Common myeloid progenitor, CD34-positive (primary cell): ENCODE measurements at regions not wholly inside any gene's neighbourhood (a gene's known extent, or its start where the extent isn't known, plus 50 kb on each side); places are given as distances from the start of the nearest gene placed in this dataset.

Experiments used
- CTCF ChIA-PET: fragments of 350-600 bp; sonication (Branson Sonifier 250); formaldehyde crosslinking; loops from one replicate; lab custom pipeline; 2021; ENCODE audit warnings: antibody characterized with exemption; lab: Charles Lee
- POLR2A ChIA-PET: fragments of 350-600 bp; sonication (Branson Sonifier 250); formaldehyde crosslinking; loops from one replicate; lab custom pipeline; 2021; ENCODE audit warnings: antibody characterized with exemption; lab: Charles Lee
- DNase-seq, 3 donors: peaks; one replicate each; pipeline versions ENCODE4 v3.0.0 to v3.0.0-alpha.2; 2013
- H3K27ac ChIP-seq, 2 experiments: 1 replicate in 1 of 2; 2 replicates in 1 of 2; pipeline ENCODE4 v1.7.0; 2013; ENCODE audit warnings: inconsistent platforms in 2 of 2, low read length in 2 of 2, mild to moderate bottlenecking in 2 of 2, low read depth in 1 of 2, moderate library complexity in 1 of 2; ENCODE audit not compliant: severe bottlenecking in 2 of 2, insufficient read depth in 1 of 2, poor library complexity in 1 of 2
- H3K27me3 ChIP-seq, 5 experiments: replicated peaks in 2 of 5; 1 replicate in 3 of 5; 2 replicates in 2 of 5; pipeline versions ENCODE4 v1.6.1 to v1.7.0; 2013; ENCODE audit warnings: low read length in 4 of 5, mild to moderate bottlenecking in 2 of 5, moderate library complexity in 2 of 5, inconsistent platforms in 1 of 5; ENCODE audit not compliant: insufficient read depth in 5 of 5, control insufficient read depth in 4 of 5
- H3K36me3 ChIP-seq, 4 experiments: 1 replicate in 2 of 4; 2 replicates in 2 of 4; pipeline versions ENCODE4 v1.6.1 to v1.7.0; 2013; ENCODE audit warnings: low read length in 3 of 4, control low read depth in 1 of 4, mild to moderate bottlenecking in 1 of 4; ENCODE audit not compliant: control insufficient read depth in 4 of 4, insufficient read depth in 4 of 4
- H3K4me1 ChIP-seq, 4 experiments: 1 replicate in 3 of 4; 2 replicates in 1 of 4; pipeline versions ENCODE4 v1.6.1 to v1.7.1; 2013; ENCODE audit warnings: low read length in 3 of 4, mild to moderate bottlenecking in 3 of 4, control low read depth in 1 of 4, inconsistent platforms in 1 of 4, moderate library complexity in 1 of 4; ENCODE audit not compliant: control insufficient read depth in 4 of 4, insufficient read depth in 4 of 4; ENCODE audit errors: control extremely low read depth in 1 of 4
- H3K4me3 ChIP-seq, 7 experiments: 1 replicate in 4 of 7; 2 replicates in 3 of 7; pipeline versions ENCODE4 v1.5.1 to v1.7.0; 2013; ENCODE audit warnings: mild to moderate bottlenecking in 7 of 7, low read length in 6 of 7, moderate library complexity in 6 of 7, inconsistent platforms in 2 of 7, low read depth in 2 of 7, control low read depth in 1 of 7; ENCODE audit not compliant: insufficient read depth in 4 of 7, control insufficient read depth in 1 of 7; ENCODE audit errors: extremely low read depth in 1 of 7
- H3K9me3 ChIP-seq, 5 experiments: 1 replicate in 4 of 5; 2 replicates in 1 of 5; pipeline versions ENCODE4 v1.6.1 to v1.7.1; 2013; ENCODE audit warnings: low read length in 4 of 5, mild to moderate bottlenecking in 2 of 5, inconsistent platforms in 1 of 5, low read depth in 1 of 5, moderate library complexity in 1 of 5; ENCODE audit not compliant: control insufficient read depth in 4 of 5, insufficient read depth in 2 of 5; ENCODE audit errors: control extremely low read depth in 1 of 5
- WGBS: methylation state at CpG from one replicate; pipeline ENCODE4 v1.1.5; 2013; ENCODE audit not compliant: insufficient coverage; 5-methylcytosine and 5-hydroxymethylcytosine counted together

- Histone ChIP-seq H3K4me1 (no peaks in the 10 kb centered on the region), H3K27me3 (no peaks in the 10 kb centered on the region), H3K9me3 (no peaks in the 10 kb centered on the region), H3K4me3 (no peak overlapping the region), H3K36me3 (peaks cover 5 to 21% (median 11%) of the 10 kb centered on the region in 4 experiments), H3K27ac (no peak overlapping the region)
- WGBS, result no CpG with 5 or more reads among the region's 1 CpG
- no peak for DNase-seq
- ChIA-PET CTCF (interaction anchor here (1.6 to 2.0 kb wide), 2 partner anchors 12 to 162 kb away, joined by 4 to 5 read pairs; no protein-coding TSS in a partner anchor), POLR2A (no interaction called here)
Measured at GRCh38 chr6:144746902-144747469, 461.9 kb downstream of the UTRN start.

GRCh38 chr6:144749263-144749662, 464.1 kb downstream of the UTRN start:
- no peak for DNase-seq
- ChIA-PET POLR2A (no interaction called here), CTCF (interaction anchor here (1.0 to 2.2 kb wide), 2 partner anchors 9 to 37 kb away, joined by 3 to 6 read pairs; no protein-coding TSS in a partner anchor)
- Histone ChIP-seq H3K4me1 (no peaks in the 10 kb centered on the region), H3K9me3 (no peaks in the 10 kb centered on the region), H3K27ac (no peak overlapping the region), H3K27me3 (no peaks in the 10 kb centered on the region), H3K36me3 (peaks cover 5 to 26% (median 14%) of the 10 kb centered on the region in 4 experiments), H3K4me3 (no peak overlapping the region)
- WGBS, result 100% methylated on average over 1 of the region's 3 CpGs

DNA sequence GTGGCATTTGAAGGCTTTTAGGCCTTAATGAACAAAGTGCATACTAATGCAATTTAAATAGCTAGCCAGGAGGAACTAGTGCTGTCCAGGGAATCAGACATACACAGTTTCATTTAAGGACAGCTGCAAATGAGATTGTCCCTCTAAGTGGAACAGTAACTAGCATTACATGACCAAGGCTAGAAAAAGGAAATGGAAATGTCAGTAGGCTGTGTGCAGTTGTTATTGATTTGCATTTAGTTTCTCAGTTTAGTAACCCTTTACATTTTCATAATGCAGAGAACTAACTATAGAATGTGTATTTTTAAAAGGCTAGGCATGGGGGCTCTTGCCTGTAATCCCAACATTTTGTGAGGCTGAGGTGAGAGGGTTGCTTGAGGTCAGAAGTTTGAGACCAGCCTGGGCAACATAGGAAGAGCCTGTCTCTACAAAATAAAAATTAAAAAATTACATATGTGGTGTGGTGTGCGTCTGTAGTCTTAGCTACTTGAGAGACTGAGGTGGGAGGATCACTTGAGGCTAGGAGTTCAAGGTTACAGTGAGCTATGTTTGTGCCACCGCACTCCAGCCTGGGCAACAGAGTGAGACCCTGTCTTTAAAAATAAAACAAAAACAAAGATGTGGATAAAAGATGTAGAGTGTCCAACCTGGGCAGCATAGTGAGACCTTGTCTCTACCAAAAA, 468.0 kb downstream of the UTRN start:
- Histone ChIP-seq H3K4me1 (no peaks in the 10 kb centered on the region), H3K9me3 (no peaks in the 10 kb centered on the region), H3K27ac (no peak overlapping the region), H3K27me3 (no peaks in the 10 kb centered on the region), H3K36me3 (peaks cover 4 to 29% (median 16%) of the 10 kb centered on the region in 4 experiments), H3K4me3 (no peak overlapping the region)
- no peak for DNase-seq
- ChIA-PET POLR2A (no interaction called here), CTCF (no interaction called here)
- WGBS, result 100% methylated on average over 1 of the region's 2 CpGs

DNA sequence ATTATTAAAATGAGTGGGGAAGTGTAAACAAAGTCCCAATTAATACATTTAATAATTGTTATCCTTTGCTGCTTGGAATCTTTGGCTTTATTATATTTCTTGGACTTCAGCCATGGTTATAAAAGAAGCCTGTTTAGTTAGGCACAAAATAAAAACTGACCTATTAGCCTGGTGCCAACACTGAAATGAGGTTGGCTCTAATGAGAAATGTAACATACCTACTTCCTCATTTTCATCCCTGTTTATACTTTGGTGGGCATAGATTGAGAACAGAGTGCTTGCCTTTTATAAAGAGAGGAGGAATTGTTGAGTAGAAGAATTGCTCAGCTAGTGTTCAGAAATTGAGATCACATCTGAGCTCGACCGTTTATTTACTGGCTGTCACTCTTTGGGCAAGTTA, 471.3 kb downstream of the UTRN start:
- H3K27me3 ChIP-seq, result no peaks in the 10 kb centered on the region
- H3K9me3 ChIP-seq, result no peaks in the 10 kb centered on the region
- H3K36me3 ChIP-seq, result peaks cover 2 to 16% (median 12%) of the 10 kb centered on the region in 4 experiments
- WGBS, result no CpG with 5 or more reads among the region's 2 CpGs
- H3K4me1 ChIP-seq, result no peaks in the 10 kb centered on the region
- peak; percentile 2 to 56 (median 31) for DNase-seq
- H3K27ac ChIP-seq, result no peak overlapping the region
- CTCF ChIA-PET, result no interaction called here
- POLR2A ChIA-PET, result no interaction called here
- no peak overlapping the region for H3K4me3 ChIP-seq

DNA sequence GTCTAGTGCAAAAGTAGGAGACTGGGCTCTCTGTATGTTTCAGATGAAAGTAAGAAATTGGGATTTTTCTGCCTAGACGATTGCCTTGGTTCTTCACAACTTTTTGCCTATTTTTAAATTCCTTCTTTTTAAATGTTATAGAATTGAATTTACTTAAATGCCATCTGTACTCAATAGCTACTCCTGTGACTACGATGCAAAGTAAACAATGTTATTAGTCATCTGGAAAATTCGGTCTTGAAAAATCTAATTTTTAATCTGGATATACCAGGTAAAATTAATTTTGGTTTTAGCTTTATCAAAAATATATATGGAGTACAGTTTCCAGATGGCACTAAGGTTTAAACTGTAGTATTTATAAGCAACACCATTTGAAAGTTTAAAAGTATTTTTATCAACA, 472.2 kb downstream of the UTRN start:
- no peak overlapping the region for H3K4me3 ChIP-seq
- no peaks in the 10 kb centered on the region for H3K4me1 ChIP-seq
- ChIA-PET POLR2A (no interaction called here), CTCF (interaction anchor here (1.1 kb wide), 1 partner anchor 172 kb away, joined by 3 read pairs; no protein-coding TSS in a partner anchor)
- no peaks in the 10 kb centered on the region for H3K27me3 ChIP-seq
- H3K9me3 ChIP-seq, result no peaks in the 10 kb centered on the region
- no CpG with 5 or more reads among the region's 3 CpGs for WGBS
- DNase-seq, result no peak
- peaks cover 2 to 14% (median 10%) of the 10 kb centered on the region in 4 experiments for H3K36me3 ChIP-seq
- H3K27ac ChIP-seq, result no peak overlapping the region

DNA sequence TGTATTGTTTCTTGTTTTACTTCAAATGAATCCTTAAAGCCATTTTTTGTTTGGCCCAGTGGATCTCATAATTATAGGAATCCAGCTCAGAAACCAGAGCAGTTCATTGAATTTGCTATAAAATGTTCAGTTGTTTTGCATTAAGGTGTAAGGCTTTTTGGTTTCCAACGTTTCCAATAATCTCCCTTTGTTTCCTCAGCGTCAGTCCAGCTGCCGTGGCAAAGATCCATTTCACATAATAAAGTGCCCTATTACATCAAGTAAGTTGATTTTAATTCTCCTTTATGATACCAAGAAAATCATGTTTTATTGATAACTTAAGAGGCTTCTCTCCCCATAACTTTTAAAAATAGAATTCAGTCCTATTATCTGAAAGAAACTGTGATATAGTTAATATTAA, 472.6 kb downstream of the UTRN start:
- Histone ChIP-seq H3K36me3 (peaks cover 2 to 16% (median 10%) of the 10 kb centered on the region in 4 experiments), H3K27ac (no peak overlapping the region), H3K4me3 (no peak overlapping the region), H3K4me1 (no peaks in the 10 kb centered on the region), H3K27me3 (no peaks in the 10 kb centered on the region), H3K9me3 (no peaks in the 10 kb centered on the region)
- ChIA-PET CTCF (interaction anchor here (1.1 kb wide), 1 partner anchor 172 kb away, joined by 3 read pairs; no protein-coding TSS in a partner anchor), POLR2A (no interaction called here)
- no CpG with 5 or more reads among the region's 3 CpGs for WGBS
- DNase-seq, result no peak

DNA sequence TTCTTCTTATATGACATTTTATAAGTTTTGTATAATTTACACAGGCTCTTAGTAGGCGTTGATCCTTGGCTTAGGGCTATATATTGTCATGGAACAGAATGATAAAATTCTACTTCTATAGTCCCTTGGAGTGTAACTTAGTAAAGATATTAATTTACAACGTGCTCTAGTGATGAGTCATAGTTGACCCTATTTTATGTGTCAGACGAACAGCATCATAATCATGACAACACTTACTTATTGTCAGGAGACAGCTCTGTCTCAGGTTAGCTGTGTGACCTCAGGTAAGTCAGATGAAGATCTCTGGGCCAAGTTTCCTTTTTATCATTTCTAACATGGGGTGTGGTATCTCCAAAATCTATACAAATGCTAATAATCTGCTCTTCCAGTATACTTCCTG, 473.5 kb downstream of the UTRN start:
- Histone ChIP-seq H3K9me3 (no peaks in the 10 kb centered on the region), H3K4me3 (no peak overlapping the region), H3K27me3 (no peaks in the 10 kb centered on the region), H3K4me1 (no peaks in the 10 kb centered on the region), H3K27ac (no peak overlapping the region), H3K36me3 (peaks cover 2 to 15% (median 9%) of the 10 kb centered on the region in 4 experiments)
- ChIA-PET CTCF (no interaction called here), POLR2A (no interaction called here)
- 100% methylated on average over 1 of the region's 3 CpGs for WGBS
- DNase-seq, result peak in 1 of 3 donors; percentile 7
